Amniotic stem cell (primary cell): ENCODE measurements at regions not wholly inside any gene's neighbourhood (a gene's known extent, or its start where the extent isn't known, plus 50 kb on each side); places are given as distances from the start of the nearest gene placed in this dataset.

Experiments
- DNase-seq: peaks from one replicate; lab custom pipeline; 2025; lab: John Stamatoyannopoulos, UW

GRCh38 chr12:14148489-14149270, 167.3 kb upstream of the GRIN2B start:
- DNase-seq: no peak

GRCh38 chr12:14153803-14154202, 172.4 kb upstream of the GRIN2B start:
- DNase-seq: no peak

GRCh38 chr12:14156606-14157005, 175.2 kb upstream of the GRIN2B start:
- DNase-seq: no peak

GRCh38 chr12:14157088-14157747, 175.8 kb upstream of the GRIN2B start:
- DNase-seq: no peak

GRCh38 chr12:14164266-14164665, 182.9 kb upstream of the GRIN2B start:
- DNase-seq: no peak

- DNase-seq: peak; percentile 1
Observed at GRCh38 chr12:14167005-14167628, 185.7 kb upstream of the GRIN2B start.

- no peak for DNase-seq
Observed at GRCh38 chr12:14169281-14169680, 187.9 kb upstream of the GRIN2B start.

- no peak for DNase-seq
Observed at GRCh38 chr12:14171106-14171505, 189.7 kb upstream of the GRIN2B start.

- no peak for DNase-seq
Observed at GRCh38 chr12:14175206-14175605, 190.3 kb upstream of the ATF7IP start.

- DNase-seq: peak; percentile 5
Observed at GRCh38 chr12:14185427-14186192, 179.9 kb upstream of the ATF7IP start.

- no peak for DNase-seq
Observed at GRCh38 chr12:14186193-14186502, 179.3 kb upstream of the ATF7IP start.

GRCh38 chr12:14187002-14187401, 178.5 kb upstream of the ATF7IP start:
- DNase-seq: no peak

GRCh38 chr12:14187966-14188365, 177.5 kb upstream of the ATF7IP start:
- DNase-seq: no peak

GRCh38 chr12:14188744-14189143, 176.7 kb upstream of the ATF7IP start:
- DNase-seq: no peak

GRCh38 chr12:14190694-14191093, 174.8 kb upstream of the ATF7IP start:
- no peak for DNase-seq

GRCh38 chr12:14191612-14192011, 173.9 kb upstream of the ATF7IP start:
- no peak for DNase-seq

- no peak for DNase-seq
Observed at GRCh38 chr12:14193639-14194038, 171.8 kb upstream of the ATF7IP start.

- DNase-seq: no peak
Observed at GRCh38 chr12:14194572-14194971, 170.9 kb upstream of the ATF7IP start.

- DNase-seq: no peak
Observed at GRCh38 chr12:14199455-14200198, 165.9 kb upstream of the ATF7IP start.

- DNase-seq: no peak
Observed at GRCh38 chr12:14200598-14200997, 164.9 kb upstream of the ATF7IP start.

- DNase-seq: no peak
Observed at GRCh38 chr12:14201291-14201690, 164.2 kb upstream of the ATF7IP start.
